Heart right ventricle (tissue), 16 donors: ENCODE measurements at regions not wholly inside any gene's neighbourhood (a gene's known extent, or its start where the extent isn't known, plus 50 kb on each side); places are given as distances from the start of the nearest gene placed in this dataset.

ENCODE experiments used
- ATAC-seq, 8 donors: fragments of 200-7000 bp; cut with Tn5 transposase; one replicate each; pipeline ENCODE4 v1.9.1; 2020; ENCODE audit warnings: mild to moderate bottlenecking in 8 of 8, moderate library complexity in 8 of 8, moderate number of reproducible peaks in 1 of 8
- DNase-seq, 2 donors: peaks; one replicate each; pipeline ENCODE4 v3.0.0-alpha.2; 2020
- H3K27ac ChIP-seq, 10 donors: fragments of 200-600 bp; sonication (generic) in 2 of 10; one replicate each; pipeline versions ENCODE4 v1.5.0 to v1.8.0; 2020 to 2022; ENCODE audit warnings: mild to moderate bottlenecking in 3 of 10
- H3K27me3 ChIP-seq, 7 donors: fragments of 200-600 bp; one replicate each; pipeline ENCODE4 v1.8.0; 2021 to 2022; ENCODE audit warnings: mild to moderate bottlenecking in 2 of 7
- H3K36me3 ChIP-seq, 9 donors: fragments of 200-600 bp; sonication (generic) in 1 of 9; one replicate each; pipeline versions ENCODE4 v1.5.0 to v1.8.0; 2020 to 2022; ENCODE audit warnings: mild to moderate bottlenecking in 2 of 9
- H3K4me1 ChIP-seq, 9 donors: fragments of 200-600 bp; sonication (generic) in 1 of 9; one replicate each; pipeline versions ENCODE4 v1.5.0 to v1.8.0; 2020 to 2022; ENCODE audit warnings: mild to moderate bottlenecking in 4 of 9
- H3K4me3 ChIP-seq, 10 donors: fragments of 200-600 bp; sonication (generic) in 2 of 10; one replicate each; pipeline versions ENCODE4 v1.5.0 to v1.8.0; 2020 to 2022; ENCODE audit warnings: mild to moderate bottlenecking in 7 of 10, moderate library complexity in 2 of 10
- H3K9me3 ChIP-seq, 11 donors: fragments of 200-600 bp in 10 of 11; sonication (generic) in 2 of 11; one replicate each; pipeline versions ENCODE4 v1.5.0 to v1.8.0; 2013 to 2022; ENCODE audit warnings: mild to moderate bottlenecking in 2 of 11, control low read depth in 1 of 11, moderate library complexity in 1 of 11
- CTCF ChIP-seq, 9 donors: fragments of 200-600 bp; sonication (generic) in 2 of 9; IDR thresholded peaks; one replicate each; pipeline versions ENCODE4 v1.5.0 to v1.8.0; 2021 to 2022; ENCODE audit warnings: antibody characterized with exemption in 9 of 9, mild to moderate bottlenecking in 5 of 9, moderate library complexity in 1 of 9
- WGBS, 2 donors: extraction: QIAGEN DNeasy Blood & Tissue Kit; methylation state at CpG; one replicate each; pipeline ENCODE4 v1.1.7; 2013; ENCODE audit warnings: inconsistent platforms in 1 of 2; 5-methylcytosine and 5-hydroxymethylcytosine counted together
- intact Hi-C, 10 donors: fragments of 100-400 bp; cut with DNase I; formaldehyde crosslinking; loops; one replicate each; pipeline versions ENCODE4 v1.11.1 to v1.14.2; 2022
- donor health status: Arrhythmogenic right ventricular cardiomyopathy.
- donor health status: ischemic (EF 13 %, LVEDD 7.1; RV severe dilation, severe dysfunction).
- donor health status: healthy with polysubstance abuse.
- donor health status: DM: no; HTN: yes; CAD: no.
- donor health status: DM: no; HTN: no; CAD: no.
- donor health status: ischemic (EF 25% LVEDD 6.9; RV normal size, moderate dysfunction).
- donor health status: ischemic (EF 25% LVEDD 5.7; RV mildly dilated, moderate dysfunction).
- donor health status: healthy.
- donor health status: DM: yes; HTN: yes; CAD: no.
- donor health status: Ischemic cardiomyopathy.
- donor health status: ischemic (EF 35%, LVEDD 5.7; RV mildly dilated, moderate dysfunction).
- donor health status: nonischemic (EF 11% LVEDD 7.7; RV severe dilation, severe dysfunction).
- donor health status: DM: yes; HTN: yes; CAD: no.
- donor health status: PGD.
- donor health status: ischemic (EF 29% LVEDD 5.4; RV normal size, mild dysfunction).
- donor health status: nonischemic (EF 23%, LVEDD 6.1; RV moderate dilation, normal function).

DNA sequence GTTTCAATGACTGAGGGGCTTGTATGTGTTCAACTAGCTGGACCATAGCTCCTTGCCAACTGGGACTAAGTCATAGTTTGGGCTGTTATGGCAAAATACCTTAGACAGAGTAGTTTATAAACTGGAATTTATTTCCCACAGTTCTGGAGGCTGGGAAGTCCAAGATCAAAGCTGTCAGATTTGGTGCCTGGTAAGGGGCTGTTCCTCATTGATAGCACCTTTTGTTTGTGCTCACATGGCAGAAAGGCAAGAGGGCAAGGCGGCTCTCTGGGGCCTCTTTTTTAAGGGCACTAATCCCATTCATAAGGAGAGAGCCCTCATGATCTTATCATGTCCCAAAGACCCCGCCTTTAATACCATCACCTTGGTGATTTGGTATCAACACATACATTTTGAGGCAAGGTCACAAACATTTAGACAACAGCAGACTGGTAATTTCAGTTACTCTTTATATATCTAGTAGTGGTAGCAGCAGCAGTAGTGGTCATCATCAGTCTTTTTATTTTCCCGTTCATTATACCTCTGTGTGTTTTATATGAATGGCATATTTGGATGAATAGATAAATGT, 477.0 kb downstream of the CCDC171 start:
- no peak for DNase-seq
- Histone ChIP-seq H3K36me3 (no peaks in the 10 kb centered on the region), H3K9me3 (no peaks in the 10 kb centered on the region), H3K4me1 (no peaks in the 10 kb centered on the region), H3K4me3 (no peak overlapping the region), H3K27ac (no peak overlapping the region), H3K27me3 (no peaks in the 10 kb centered on the region)
- no peak for ATAC-seq
- TF ChIP-seq CTCF (IDR thresholded peaks at IDR 0.05): no peak
- intact Hi-C loops: loop anchor here in 1 of 10 donors (10.0 kb wide), 1 partner anchor 105 kb away; no protein-coding TSS in a partner anchor
- 93 to 96% methylated on average over 3 of the region's 3 CpGs for WGBS, 2 donors

DNA sequence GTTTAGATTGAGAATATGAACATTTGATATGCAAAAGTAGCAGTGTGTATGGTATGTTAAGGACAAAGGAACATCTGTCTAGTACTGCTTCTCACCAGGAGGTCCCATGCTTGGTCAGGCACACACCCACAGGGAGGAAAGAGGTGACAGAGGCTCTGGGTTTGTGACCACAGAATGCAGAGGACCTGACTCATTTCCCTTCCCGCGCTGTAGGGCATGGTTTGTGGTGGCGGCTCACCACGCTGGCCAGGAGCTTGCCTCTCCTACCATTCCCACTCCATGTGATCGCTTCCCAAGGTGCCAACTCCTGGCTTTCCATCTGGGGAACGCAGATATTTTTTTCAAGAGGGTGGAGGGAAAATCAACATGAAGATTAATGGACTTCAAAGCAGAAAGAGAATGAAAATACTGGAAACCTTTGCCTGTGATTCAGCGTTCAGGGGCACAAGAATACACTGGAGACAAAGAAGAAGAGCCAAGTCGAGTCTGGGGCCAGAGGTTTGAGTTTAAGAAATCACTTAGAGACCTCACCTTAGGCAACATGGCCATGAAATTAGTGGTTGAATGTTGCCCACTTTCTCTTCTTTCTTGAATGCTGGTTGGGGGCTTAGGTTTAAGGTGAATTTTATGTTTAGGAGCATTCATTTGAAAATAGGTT, 477.8 kb downstream of the CCDC171 start:
- H3K36me3 ChIP-seq: no peaks in the 10 kb centered on the region
- intact Hi-C loops: loop anchor here in 1 of 10 donors (10.0 kb wide), 1 partner anchor 104 kb away; no protein-coding TSS in a partner anchor
- ATAC-seq (no peak), DNase-seq (no peak)
- H3K4me3 ChIP-seq: no peak overlapping the region
- no peaks in the 10 kb centered on the region for H3K4me1 ChIP-seq
- no peaks in the 10 kb centered on the region for H3K27me3 ChIP-seq
- 80 to 88% methylated on average over 8 of the region's 8 CpGs for WGBS, 2 donors
- no peak for TF ChIP-seq CTCF (IDR thresholded peaks at IDR 0.05)
- no peaks in the 10 kb centered on the region for H3K9me3 ChIP-seq
- H3K27ac ChIP-seq: no peak overlapping the region

GRCh38 chr9:16031486-16031885, 478.6 kb downstream of the CCDC171 start:
- Histone ChIP-seq H3K4me3 (no peak overlapping the region), H3K27me3 (no peaks in the 10 kb centered on the region), H3K4me1 (no peaks in the 10 kb centered on the region), H3K9me3 (no peaks in the 10 kb centered on the region), H3K27ac (no peak overlapping the region), H3K36me3 (no peaks in the 10 kb centered on the region)
- no peak for TF ChIP-seq CTCF (IDR thresholded peaks at IDR 0.05)
- ATAC-seq (no peak), DNase-seq (no peak)
- 36 to 46% methylated on average over 2 of the region's 2 CpGs for WGBS, 2 donors
- intact Hi-C loops: loop anchor here in 1 of 10 donors (10.0 kb wide), 1 partner anchor 103 kb away; no protein-coding TSS in a partner anchor

DNA sequence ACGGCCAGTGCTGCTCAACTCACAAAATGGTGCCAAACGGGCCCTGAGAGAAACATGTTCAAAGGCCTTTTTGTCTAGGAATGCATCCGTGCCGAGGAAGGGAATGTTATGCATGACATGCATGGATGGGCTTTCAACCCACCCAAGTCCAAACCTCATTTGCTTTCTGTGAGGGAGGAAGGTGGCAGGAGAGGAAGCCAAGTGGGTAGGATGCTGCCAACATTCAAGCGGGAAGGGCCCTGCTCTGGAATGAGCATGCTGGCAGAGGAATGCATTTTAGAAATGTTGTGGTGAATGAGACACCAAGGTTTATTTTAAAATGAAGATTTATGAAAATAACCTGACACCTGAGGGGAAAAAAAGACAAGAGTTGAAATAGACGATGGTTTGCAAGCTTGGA, 479.1 kb downstream of the CCDC171 start:
- Histone ChIP-seq H3K36me3 (no peaks in the 10 kb centered on the region), H3K27me3 (no peaks in the 10 kb centered on the region), H3K4me3 (no peak overlapping the region), H3K9me3 (no peaks in the 10 kb centered on the region), H3K27ac (no peak overlapping the region), H3K4me1 (no peaks in the 10 kb centered on the region)
- TF ChIP-seq CTCF (IDR thresholded peaks at IDR 0.05): no peak
- intact Hi-C loops: loop anchor here in 1 of 10 donors (10.0 kb wide), 1 partner anchor 103 kb away; no protein-coding TSS in a partner anchor
- WGBS, 2 donors: 85% methylated on average over 6 of the region's 6 CpGs
- no peak for DNase-seq
- ATAC-seq: no peak
